Lung (tissue), 11 donors: ENCODE measurements at regions not wholly inside any gene's neighbourhood (a gene's known extent, or its start where the extent isn't known, plus 50 kb on each side); places are given as distances from the start of the nearest gene placed in this dataset.

Experiments
- ATAC-seq: fragments of 200-7000 bp; cut with Tn5 transposase; one replicate; pipeline ENCODE4 v1.9.1; 2020; ENCODE audit warnings: moderate number of reproducible peaks; ENCODE audit not compliant: insufficient read depth, low FRiP score
- DNase-seq, 3 donors: peaks; one replicate each; pipeline ENCODE4 v3.0.0-alpha.2; 2013 to 2017
- H3K27ac ChIP-seq, 2 donors: one replicate each; pipeline ENCODE4 v1.5.1; 2013; ENCODE audit warnings: mild to moderate bottlenecking in 2 of 2, moderate library complexity in 2 of 2, control low read depth in 1 of 2, inconsistent platforms in 1 of 2, low read depth in 1 of 2, low read length in 1 of 2
- H3K27me3 ChIP-seq, 3 donors: one replicate each; pipeline ENCODE4 v1.5.1; 2013; ENCODE audit warnings: low read length in 2 of 3; ENCODE audit not compliant: control insufficient read depth in 3 of 3, insufficient read depth in 3 of 3
- H3K36me3 ChIP-seq, 4 donors: one replicate each; pipeline ENCODE4 v1.5.1; 2013; ENCODE audit warnings: low read length in 4 of 4, mild to moderate bottlenecking in 1 of 4, moderate library complexity in 1 of 4; ENCODE audit not compliant: control insufficient read depth in 4 of 4, insufficient read depth in 4 of 4
- H3K4me1 ChIP-seq, 5 donors: one replicate each; pipeline ENCODE4 v1.5.1; 2013; ENCODE audit warnings: low read length in 5 of 5, mild to moderate bottlenecking in 2 of 5, moderate library complexity in 1 of 5; ENCODE audit not compliant: control insufficient read depth in 5 of 5, insufficient read depth in 5 of 5
- H3K4me3 ChIP-seq: one replicate; pipeline ENCODE4 v1.5.1; 2013; ENCODE audit warnings: mild to moderate bottlenecking, control low read depth, moderate library complexity
- H3K9ac ChIP-seq, 2 donors: one replicate each; pipeline ENCODE4 v1.5.1; 2013; ENCODE audit warnings: low read length in 2 of 2, control low read depth in 1 of 2; ENCODE audit not compliant: insufficient read depth in 1 of 2
- H3K9me3 ChIP-seq, 4 donors: one replicate each; pipeline ENCODE4 v1.5.1; 2013; ENCODE audit warnings: low read length in 3 of 4, mild to moderate bottlenecking in 1 of 4, moderate library complexity in 1 of 4; ENCODE audit not compliant: control insufficient read depth in 4 of 4, insufficient read depth in 3 of 4
- CTCF ChIP-seq: IDR thresholded peaks from 2 replicates; pipeline ENCODE4 v1.5.1; 2012; ENCODE audit warnings: mild to moderate bottlenecking; ENCODE audit errors: control extremely low read depth, extremely low read depth
- WGBS, 2 donors: extraction: QIAGEN DNeasy Blood & Tissue Kit; methylation state at CpG; one replicate each; pipeline ENCODE4 v1.1.7; 2013; 5-methylcytosine and 5-hydroxymethylcytosine counted together
- donor health status: control.
- donor health status: control.
- donor health status: Bipolar disorder and iron deficiency.
- donor health status: healthy.
- donor health status: DM: yes; HTN: yes; CAD: no.

GRCh38 chr10:108082596-108082995, 918.1 kb upstream of the SORCS1 start:
- Histone ChIP-seq H3K9ac (no peak overlapping the region), H3K9me3 (no peaks in the 10 kb centered on the region), H3K4me3 (no peak overlapping the region), H3K27me3 (no peaks in the 10 kb centered on the region), H3K27ac (no peak overlapping the region), H3K4me1 (no peaks in the 10 kb centered on the region), H3K36me3 (no peaks in the 10 kb centered on the region)
- no peak for ATAC-seq
- no peak for DNase-seq
- TF ChIP-seq CTCF, result no peak
- 46 to 69% methylated on average over 1 of the region's 1 CpG for WGBS, 2 donors

- 72 to 82% methylated on average over 2 of the region's 2 CpGs for WGBS, 2 donors
- no peak for TF ChIP-seq CTCF
- no peak for ATAC-seq
- H3K27ac ChIP-seq, result no peak overlapping the region
- no peak overlapping the region for H3K4me3 ChIP-seq
- DNase-seq, result no peak
- no peaks in the 10 kb centered on the region for H3K27me3 ChIP-seq
- H3K4me1 ChIP-seq, result no peaks in the 10 kb centered on the region
- H3K36me3 ChIP-seq, result no peaks in the 10 kb centered on the region
- H3K9ac ChIP-seq, result no peak overlapping the region
- H3K9me3 ChIP-seq, result no peaks in the 10 kb centered on the region
Observed at GRCh38 chr10:108078263-108078662, 913.8 kb upstream of the SORCS1 start.

- no peaks in the 10 kb centered on the region for H3K27me3 ChIP-seq
- 90 to 100% methylated on average over 3 of the region's 3 CpGs for WGBS, 2 donors
- DNase-seq, result no peak
- no peak overlapping the region for H3K4me3 ChIP-seq
- no peaks in the 10 kb centered on the region for H3K9me3 ChIP-seq
- no peaks in the 10 kb centered on the region for H3K4me1 ChIP-seq
- H3K27ac ChIP-seq, result no peak overlapping the region
- ATAC-seq, result no peak
- H3K9ac ChIP-seq, result no peak overlapping the region
- no peaks in the 10 kb centered on the region for H3K36me3 ChIP-seq
- TF ChIP-seq CTCF, result no peak
Observed at GRCh38 chr10:108072466-108072865, 908.0 kb upstream of the SORCS1 start.

- H3K36me3 ChIP-seq, result no peaks in the 10 kb centered on the region
- no peak overlapping the region for H3K4me3 ChIP-seq
- no peak overlapping the region for H3K9ac ChIP-seq
- ATAC-seq, result no peak
- H3K27me3 ChIP-seq, result no peaks in the 10 kb centered on the region
- H3K4me1 ChIP-seq, result no peaks in the 10 kb centered on the region
- TF ChIP-seq CTCF, result no peak
- DNase-seq, result no peak
- H3K27ac ChIP-seq, result no peak overlapping the region
- no peaks in the 10 kb centered on the region for H3K9me3 ChIP-seq
- 73 to 83% methylated on average over 2 of the region's 2 CpGs for WGBS, 2 donors
Observed at GRCh38 chr10:108070789-108071188, 906.3 kb upstream of the SORCS1 start.
